ENCODE measurements at regions not wholly inside any gene's neighbourhood (a gene's known extent, or its start where the extent isn't known, plus 50 kb on each side); places are given as distances from the start of the nearest gene placed in this dataset.

- intact Hi-C loops (cut with DNase I, micrococcal nuclease), result loop anchor here in 1 of 2 experiments (5.0 kb wide), 1 partner anchor 46 kb away; no protein-coding TSS in a partner anchor
- no peak overlapping the region for H3K4me3 Mint-ChIP-seq
- H3K36me3 ChIP-seq (ENCODE audit: insufficient read depth, low read length), result no peaks in the 10 kb centered on the region
- H3K4me1 Mint-ChIP-seq (ENCODE audit: low read depth), result no peaks in the 10 kb centered on the region
- no peak overlapping the region for H3K4me3 ChIP-seq (ENCODE audit: low read length)
- H3K36me3 Mint-ChIP-seq (ENCODE audit: low read depth), result no peaks in the 10 kb centered on the region
- no peak for TF ChIP-seq CTCF (IDR thresholded peaks at IDR 0.05)
- no peak overlapping the region for H3K27ac Mint-ChIP-seq
- peaks cover 88% of the 10 kb centered on the region for H3K27me3 Mint-ChIP-seq
- no peak for DNase-seq
- ChIA-PET POLR2A (no interaction called here), CTCF (no interaction called here)
- no peaks in the 10 kb centered on the region for H3K9me3 Mint-ChIP-seq
- peaks cover 0 to 6% of the 10 kb centered on the region in 2 experiments for H3K9me3 ChIP-seq (ENCODE audit: control insufficient read depth in 1 of 2, insufficient read depth in 1 of 2, low read length in 2 of 2)
- peaks cover 55 to 84% of the 10 kb centered on the region in 2 experiments for H3K27me3 ChIP-seq (ENCODE audit: control insufficient read depth in 1 of 2, insufficient read depth in 2 of 2, low read length in 2 of 2)
- no peak overlapping the region for H3K27ac ChIP-seq (ENCODE audit: low read depth in 1 of 2, low read length in 2 of 2)
- no peak for ATAC-seq (ENCODE audit: poor library complexity)
- H3K4me1 ChIP-seq (ENCODE audit: insufficient read depth, low read length), result peaks cover 5% of the 10 kb centered on the region
Observed at GRCh38 chr17:49901460-49902331, 53.8 kb upstream of the TAC4 start.

- Histone ChIP-seq H3K36me3 (ENCODE audit: insufficient read depth, low read length) (no peaks in the 10 kb centered on the region), H3K27me3 (ENCODE audit: control insufficient read depth in 1 of 2, insufficient read depth in 2 of 2, low read length in 2 of 2) (peaks cover 70 to 94% of the 10 kb centered on the region in 2 experiments), H3K9me3 (ENCODE audit: control insufficient read depth in 1 of 2, insufficient read depth in 1 of 2, low read length in 2 of 2) (peaks cover 0 to 6% of the 10 kb centered on the region in 2 experiments), H3K4me3 (ENCODE audit: low read length) (no peak overlapping the region), H3K4me1 (ENCODE audit: insufficient read depth, low read length) (peaks cover 5% of the 10 kb centered on the region), H3K27ac (ENCODE audit: low read depth in 1 of 2, low read length in 2 of 2) (no peak overlapping the region)
- H3K27me3 Mint-ChIP-seq, result peaks cover 92% of the 10 kb centered on the region
- H3K4me1 Mint-ChIP-seq (ENCODE audit: low read depth), result no peaks in the 10 kb centered on the region
- no peak overlapping the region for H3K27ac Mint-ChIP-seq
- ChIA-PET CTCF (no interaction called here), POLR2A (interaction anchor here (0.7 kb wide), 1 partner anchor 1147 kb away, joined by 3 read pairs; no protein-coding TSS in a partner anchor)
- intact Hi-C loops (cut with DNase I, micrococcal nuclease), result loop anchor here in 1 of 2 experiments (5.0 kb wide), 1 partner anchor 44 kb away; no protein-coding TSS in a partner anchor
- TF ChIP-seq CTCF (IDR thresholded peaks at IDR 0.05), result no peak
- ATAC-seq (ENCODE audit: poor library complexity) (no peak), DNase-seq (no peak)
- no peak overlapping the region for H3K4me3 Mint-ChIP-seq
- H3K9me3 Mint-ChIP-seq, result no peaks in the 10 kb centered on the region
- no peaks in the 10 kb centered on the region for H3K36me3 Mint-ChIP-seq (ENCODE audit: low read depth)
Observed at GRCh38 chr17:49903523-49903922, 55.7 kb upstream of the TAC4 start.

GRCh38 chr17:49904893-49905292, 57.0 kb upstream of the TAC4 start:
- no peaks in the 10 kb centered on the region for H3K36me3 ChIP-seq (ENCODE audit: insufficient read depth, low read length)
- no peak for TF ChIP-seq CTCF (IDR thresholded peaks at IDR 0.05)
- no peak for DNase-seq
- H3K4me3 ChIP-seq (ENCODE audit: low read length), result no peak overlapping the region
- no peak overlapping the region for H3K27ac ChIP-seq (ENCODE audit: low read depth in 1 of 2, low read length in 2 of 2)
- no peaks in the 10 kb centered on the region for H3K4me1 Mint-ChIP-seq (ENCODE audit: low read depth)
- intact Hi-C loops (cut with DNase I, micrococcal nuclease), result loop anchor here in 1 of 2 experiments (5.0 kb wide), 1 partner anchor 42 kb away; no protein-coding TSS in a partner anchor
- POLR2A ChIA-PET, result no interaction called here
- H3K27me3 Mint-ChIP-seq, result peaks cover 93% of the 10 kb centered on the region
- H3K9me3 Mint-ChIP-seq, result no peaks in the 10 kb centered on the region
- H3K36me3 Mint-ChIP-seq (ENCODE audit: low read depth), result no peaks in the 10 kb centered on the region
- peaks cover 74 to 95% of the 10 kb centered on the region in 2 experiments for H3K27me3 ChIP-seq (ENCODE audit: control insufficient read depth in 1 of 2, insufficient read depth in 2 of 2, low read length in 2 of 2)
- CTCF ChIA-PET, result no interaction called here
- ATAC-seq (ENCODE audit: poor library complexity), result no peak
- H3K9me3 ChIP-seq (ENCODE audit: control insufficient read depth in 1 of 2, insufficient read depth in 1 of 2, low read length in 2 of 2), result peaks cover 0 to 14% of the 10 kb centered on the region in 2 experiments
- H3K4me1 ChIP-seq (ENCODE audit: insufficient read depth, low read length), result peaks cover 6% of the 10 kb centered on the region
- no peak overlapping the region for H3K4me3 Mint-ChIP-seq
- H3K27ac Mint-ChIP-seq, result no peak overlapping the region
